HS-5 (cell line): ENCODE measurements at regions not wholly inside any gene's neighbourhood (a gene's known extent, or its start where the extent isn't known, plus 50 kb on each side); places are given as distances from the start of the nearest gene placed in this dataset.
"Not testable (repeated sequence)": the region's sequence is repeated elsewhere in the genome, so short reads cannot be mapped to it uniquely, and the experiment has no call there.

Experiments used
- DNase-seq: peaks from one replicate; pipeline ENCODE4 v3.0.0-alpha.2; 2012; ENCODE audit warnings: low read depth

- no peak for DNase-seq
Observed at GRCh38 chr10:35993591-35994515, 351.8 kb upstream of the FZD8 start.

GRCh38 chr10:35992107-35992506 lies 350.0 kb upstream of the FZD8 start:
- no peak for DNase-seq

- DNase-seq: no peak
Observed at GRCh38 chr10:35986756-35987502, 344.8 kb upstream of the FZD8 start.

GRCh38 chr10:35979116-35979515 lies 337.0 kb upstream of the FZD8 start:
- DNase-seq: no peak

- DNase-seq: not testable (repeated sequence)
Observed at GRCh38 chr10:35973912-35974591, 332.0 kb upstream of the FZD8 start.

GRCh38 chr10:35972275-35972674 lies 330.2 kb upstream of the FZD8 start:
- no peak for DNase-seq

GRCh38 chr10:35971397-35971796 lies 329.3 kb upstream of the FZD8 start:
- DNase-seq: no peak

GRCh38 chr10:35963685-35964084 lies 321.6 kb upstream of the FZD8 start:
- no peak for DNase-seq

- DNase-seq: no peak
Observed at GRCh38 chr10:35961501-35961900, 319.4 kb upstream of the FZD8 start.

GRCh38 chr10:35959252-35959651 lies 317.2 kb upstream of the FZD8 start:
- no peak for DNase-seq

- not testable (repeated sequence) for DNase-seq
Observed at GRCh38 chr10:35958609-35959008, 316.5 kb upstream of the FZD8 start.

- DNase-seq: no peak
Observed at GRCh38 chr10:35950701-35951100, 308.6 kb upstream of the FZD8 start.

- DNase-seq: no peak
Observed at GRCh38 chr10:35950226-35950625, 308.1 kb upstream of the FZD8 start.

- DNase-seq: no peak
Observed at GRCh38 chr10:35949811-35950211, 307.7 kb upstream of the FZD8 start.

GRCh38 chr10:35946556-35946955 lies 304.5 kb upstream of the FZD8 start:
- no peak for DNase-seq

GRCh38 chr10:35942057-35942456 lies 300.0 kb upstream of the FZD8 start:
- no peak for DNase-seq

- DNase-seq: no peak
Observed at GRCh38 chr10:35940141-35941041, 298.3 kb upstream of the FZD8 start.

- DNase-seq: no peak
Observed at GRCh38 chr10:35938160-35938559, 296.1 kb upstream of the FZD8 start.

- no peak for DNase-seq
Observed at GRCh38 chr10:35937546-35937945, 295.4 kb upstream of the FZD8 start.

GRCh38 chr10:35934642-35934995 lies 292.5 kb upstream of the FZD8 start:
- DNase-seq: no peak

- DNase-seq: no peak
Observed at GRCh38 chr10:35933940-35934641, 292.0 kb upstream of the FZD8 start.
